Muscle of back (tissue), 3 donors: ENCODE measurements at regions not wholly inside any gene's neighbourhood (a gene's known extent, or its start where the extent isn't known, plus 50 kb on each side); places are given as distances from the start of the nearest gene placed in this dataset.

Source experiments
- DNase-seq, 3 donors: peaks; one replicate each; pipeline versions ENCODE4 v3.0.0 to v3.0.0-alpha.2; 2013

GRCh38 chr17:77470800-77471733 is 330.3 kb downstream of the SEC14L1 start:
- DNase-seq = peak in 1 of 3 donors; percentile 84

- DNase-seq = peak in 1 of 3 donors; percentile 88
Measured at GRCh38 chr17:77471984-77472461, 331.3 kb downstream of the SEC14L1 start.

GRCh38 chr17:77472468-77473310 is 331.9 kb downstream of the SEC14L1 start:
- peak in 1 of 3 donors; percentile 74 for DNase-seq

- DNase-seq = no peak
Measured at GRCh38 chr17:77473615-77474226, 333.0 kb downstream of the SEC14L1 start.

GRCh38 chr17:77474292-77474988 is 333.7 kb downstream of the SEC14L1 start:
- DNase-seq = no peak

- DNase-seq = peak in 1 of 3 donors; percentile 88
Measured at GRCh38 chr17:77475016-77475976, 334.5 kb downstream of the SEC14L1 start.

- no peak for DNase-seq
Measured at GRCh38 chr17:77476006-77476405, 335.2 kb downstream of the SEC14L1 start.

GRCh38 chr17:77476498-77476897 is 335.7 kb downstream of the SEC14L1 start:
- no peak for DNase-seq

GRCh38 chr17:77476931-77477805 is 336.4 kb downstream of the SEC14L1 start:
- peak; percentile 81 to 95 (median 92) for DNase-seq

GRCh38 chr17:77478281-77478680 is 337.5 kb downstream of the SEC14L1 start:
- no peak for DNase-seq

- DNase-seq = no peak
Measured at GRCh38 chr17:77478899-77479298, 338.1 kb downstream of the SEC14L1 start.

- DNase-seq = peak in 2 of 3 donors; percentile 64 to 88
Measured at GRCh38 chr17:77479372-77480198, 338.8 kb downstream of the SEC14L1 start.

- DNase-seq = no peak
Measured at GRCh38 chr17:77480199-77480508, 339.4 kb downstream of the SEC14L1 start.

- DNase-seq = no peak
Measured at GRCh38 chr17:77480509-77481215, 339.9 kb downstream of the SEC14L1 start.

GRCh38 chr17:77481476-77482374 is 341.0 kb downstream of the SEC14L1 start:
- no peak for DNase-seq

GRCh38 chr17:77482375-77483127 is 341.8 kb downstream of the SEC14L1 start:
- DNase-seq = no peak
